ENCODE measurements at regions not wholly inside any gene's neighbourhood (a gene's known extent, or its start where the extent isn't known, plus 50 kb on each side); places are given as distances from the start of the nearest gene placed in this dataset.

GRCh38 chr6:41404182-41404845, 68.9 kb downstream of the NCR2 start:
- peak; percentile 9 for DNase-seq

GRCh38 chr6:41405941-41406727, 70.7 kb downstream of the NCR2 start:
- DNase-seq = no peak

- no peak for DNase-seq
Measured at GRCh38 chr6:41406728-41407489, 71.5 kb downstream of the NCR2 start.

GRCh38 chr6:41408576-41408975, 73.2 kb downstream of the NCR2 start:
- DNase-seq = no peak

GRCh38 chr6:41408982-41409381, 73.6 kb downstream of the NCR2 start:
- no peak for DNase-seq

- no peak for DNase-seq
Measured at GRCh38 chr6:41409489-41409888, 74.1 kb downstream of the NCR2 start.

- no peak for DNase-seq
Measured at GRCh38 chr6:41411961-41412360, 76.6 kb downstream of the NCR2 start.

- no peak for DNase-seq
Measured at GRCh38 chr6:41413250-41413649, 77.8 kb downstream of the NCR2 start.

GRCh38 chr6:41416501-41416837, 81.1 kb downstream of the NCR2 start:
- no peak for DNase-seq

GRCh38 chr6:41418741-41419140, 83.3 kb downstream of the NCR2 start:
- DNase-seq = no peak

GRCh38 chr6:41419385-41419784, 84.0 kb downstream of the NCR2 start:
- no peak for DNase-seq

GRCh38 chr6:41420186-41420585, 84.8 kb downstream of the NCR2 start:
- DNase-seq = no peak

- no peak for DNase-seq
Measured at GRCh38 chr6:41422161-41422560, 86.8 kb downstream of the NCR2 start.

- no peak for DNase-seq
Measured at GRCh38 chr6:41423002-41423401, 87.6 kb downstream of the NCR2 start.

GRCh38 chr6:41424370-41425058, 89.1 kb downstream of the NCR2 start:
- peak; percentile 79 for DNase-seq

GRCh38 chr6:41425511-41425910, 90.1 kb downstream of the NCR2 start:
- DNase-seq = no peak

- DNase-seq = no peak
Measured at GRCh38 chr6:41426438-41426851, 91.0 kb downstream of the NCR2 start.

GRCh38 chr6:41426888-41427641, 91.7 kb downstream of the NCR2 start:
- no peak for DNase-seq

GRCh38 chr6:41427642-41428335, 92.4 kb downstream of the NCR2 start:
- peak; percentile 13 for DNase-seq

GRCh38 chr6:41428336-41428995, 93.1 kb downstream of the NCR2 start:
- no peak for DNase-seq

- DNase-seq = peak; percentile 76
Measured at GRCh38 chr6:41428996-41429421, 93.6 kb downstream of the NCR2 start.
